ENCODE measurements at regions not wholly inside any gene's neighbourhood (a gene's known extent, or its start where the extent isn't known, plus 50 kb on each side); places are given as distances from the start of the nearest gene placed in this dataset.

GRCh38 chr13:94827566-94827965, 115.2 kb upstream of the SOX21 start:
- DNase-seq (ENCODE audit: low read depth) = no peak
- no peak for TF ChIP-seq CTCF (IDR thresholded peaks at IDR 0.05; ENCODE audit: low read depth, low read length, missing control alignments)
- H3K4me3 ChIP-seq (ENCODE audit: low read depth, low read length) = no peak overlapping the region

- DNase-seq (ENCODE audit: low read depth) = no peak
- no peak overlapping the region for H3K4me3 ChIP-seq (ENCODE audit: low read depth, low read length)
- no peak for TF ChIP-seq CTCF (IDR thresholded peaks at IDR 0.05; ENCODE audit: low read depth, low read length, missing control alignments)
These were observed 113.2 kb upstream of the SOX21 start for GRCh38 chr13:94825507-94825906.

- no peak for TF ChIP-seq CTCF (IDR thresholded peaks at IDR 0.05; ENCODE audit: low read depth, low read length, missing control alignments)
- no peak overlapping the region for H3K4me3 ChIP-seq (ENCODE audit: low read depth, low read length)
- DNase-seq (ENCODE audit: low read depth) = no peak
These were observed 112.3 kb upstream of the SOX21 start for GRCh38 chr13:94824601-94825000.

GRCh38 chr13:94822356-94822755, 110.0 kb upstream of the SOX21 start:
- H3K4me3 ChIP-seq (ENCODE audit: low read depth, low read length) = no peak overlapping the region
- no peak for DNase-seq (ENCODE audit: low read depth)
- no peak for TF ChIP-seq CTCF (IDR thresholded peaks at IDR 0.05; ENCODE audit: low read depth, low read length, missing control alignments)

GRCh38 chr13:94816256-94816655, 103.9 kb upstream of the SOX21 start:
- no peak overlapping the region for H3K4me3 ChIP-seq (ENCODE audit: low read depth, low read length)
- TF ChIP-seq CTCF (IDR thresholded peaks at IDR 0.05; ENCODE audit: low read depth, low read length, missing control alignments) = no peak
- DNase-seq (ENCODE audit: low read depth) = no peak

- DNase-seq (ENCODE audit: low read depth) = no peak
- no peak overlapping the region for H3K4me3 ChIP-seq (ENCODE audit: low read depth, low read length)
- no peak for TF ChIP-seq CTCF (IDR thresholded peaks at IDR 0.05; ENCODE audit: low read depth, low read length, missing control alignments)
These were observed 101.7 kb upstream of the SOX21 start for GRCh38 chr13:94813920-94814475.

DNA sequence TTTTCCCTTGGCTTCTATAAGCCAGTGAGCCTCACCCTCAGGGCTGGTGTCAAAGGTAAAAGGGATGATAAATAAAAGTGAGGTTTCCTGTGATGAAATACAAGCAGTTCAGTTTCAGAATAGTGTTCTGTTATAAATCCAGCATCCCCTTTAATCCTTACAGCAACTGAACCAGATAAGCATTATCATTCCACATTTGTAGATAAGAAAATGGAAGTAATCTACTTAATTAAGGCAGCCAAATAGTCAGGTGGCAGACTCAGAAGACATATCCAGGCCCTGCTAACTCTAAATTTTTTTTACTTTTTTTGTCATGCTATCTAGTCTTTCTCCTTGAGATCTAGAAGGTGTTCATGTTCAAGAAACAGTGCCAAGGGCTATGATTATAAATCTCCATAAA, 99.4 kb upstream of the SOX21 start:
- H3K4me3 ChIP-seq (ENCODE audit: low read depth, low read length) = no peak overlapping the region
- no peak for DNase-seq (ENCODE audit: low read depth)
- no peak for TF ChIP-seq CTCF (IDR thresholded peaks at IDR 0.05; ENCODE audit: low read depth, low read length, missing control alignments)
